IPS DF 4.7 (cell line): ENCODE measurements at regions not wholly inside any gene's neighbourhood (a gene's known extent, or its start where the extent isn't known, plus 50 kb on each side); places are given as distances from the start of the nearest gene placed in this dataset.
"Not testable (repeated sequence)": the region's sequence is repeated elsewhere in the genome, so short reads cannot be mapped to it uniquely, and the experiment has no call there.

ENCODE experiments used
- DNase-seq: peaks from one replicate; pipeline ENCODE4 v3.0.0-alpha.2; 2013; ENCODE audit warnings: low spot score; ENCODE audit errors: extremely low read depth

DNA sequence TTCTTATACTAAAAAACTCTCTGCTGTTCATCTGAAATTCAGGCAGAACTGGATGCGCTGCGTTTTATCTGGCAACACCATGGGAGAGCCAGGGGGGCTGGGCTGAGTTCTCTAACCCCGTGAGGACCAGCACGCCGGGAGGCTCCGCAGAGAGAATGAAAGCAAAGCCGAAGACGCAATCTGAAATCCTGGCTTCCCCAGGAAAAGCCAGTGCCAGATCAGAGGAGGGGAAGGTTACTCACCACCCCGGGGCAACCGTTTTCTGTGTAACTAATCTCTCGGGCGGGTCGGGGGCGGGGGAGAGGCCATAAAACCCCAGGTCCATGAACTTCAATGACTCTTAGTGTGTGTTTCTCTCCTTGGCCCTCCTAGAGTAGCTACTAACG is 99.4 kb downstream of the SHANK2 start:
- no peak for DNase-seq

DNA sequence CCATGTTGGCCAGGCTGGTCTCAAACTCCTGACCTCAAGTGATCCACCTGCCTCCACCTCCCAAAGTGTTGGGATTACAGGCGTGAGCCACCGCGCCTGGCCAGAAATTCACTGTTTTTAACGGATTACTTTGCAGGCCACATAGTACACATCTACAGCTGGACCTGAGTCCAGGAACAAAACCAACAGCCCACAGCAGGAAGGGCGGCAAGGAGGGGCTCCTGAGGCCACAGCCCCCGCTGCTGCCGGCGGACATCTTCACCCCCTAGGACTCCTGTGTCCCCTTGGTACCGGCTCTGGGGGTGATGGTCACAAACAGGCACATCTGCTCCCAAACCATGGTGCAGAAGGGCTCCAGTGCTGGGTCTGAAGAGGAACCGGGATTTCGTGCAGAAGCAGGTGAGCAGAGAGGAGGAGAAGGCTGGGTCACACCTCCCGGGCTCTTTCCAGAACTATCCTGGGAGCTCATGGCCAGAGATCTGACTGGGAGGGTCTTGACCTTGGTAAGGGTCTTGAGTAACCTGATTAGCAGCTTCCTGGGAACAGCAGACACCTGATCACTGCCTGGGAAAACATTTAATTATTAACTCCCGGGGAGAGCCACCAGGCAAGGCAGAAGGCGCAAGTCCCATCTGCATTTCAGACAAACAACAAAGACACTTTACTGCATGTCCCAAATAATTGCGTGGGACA is 99.9 kb downstream of the SHANK2 start:
- not testable (repeated sequence) for DNase-seq

DNA sequence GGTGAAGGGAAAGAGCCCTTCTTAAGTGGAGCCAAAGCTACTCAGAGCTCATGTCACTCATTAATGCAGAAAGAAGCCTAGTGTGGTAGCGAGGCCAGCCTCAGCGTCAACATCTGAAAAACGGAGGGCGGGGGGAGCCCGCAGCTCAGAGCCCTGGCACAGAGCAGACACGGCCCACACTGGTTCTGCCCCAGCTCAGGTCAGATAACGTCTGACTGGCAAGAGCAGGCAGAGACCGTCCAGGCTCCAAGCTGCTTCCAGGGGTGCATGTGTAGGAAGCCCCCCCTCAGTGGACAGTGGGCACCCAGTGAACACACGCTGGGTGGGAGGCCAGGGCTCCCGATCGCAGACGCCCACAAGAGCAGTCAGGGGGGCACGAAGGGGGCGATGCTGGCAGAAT is 100.8 kb downstream of the SHANK2 start:
- DNase-seq = no peak

DNA sequence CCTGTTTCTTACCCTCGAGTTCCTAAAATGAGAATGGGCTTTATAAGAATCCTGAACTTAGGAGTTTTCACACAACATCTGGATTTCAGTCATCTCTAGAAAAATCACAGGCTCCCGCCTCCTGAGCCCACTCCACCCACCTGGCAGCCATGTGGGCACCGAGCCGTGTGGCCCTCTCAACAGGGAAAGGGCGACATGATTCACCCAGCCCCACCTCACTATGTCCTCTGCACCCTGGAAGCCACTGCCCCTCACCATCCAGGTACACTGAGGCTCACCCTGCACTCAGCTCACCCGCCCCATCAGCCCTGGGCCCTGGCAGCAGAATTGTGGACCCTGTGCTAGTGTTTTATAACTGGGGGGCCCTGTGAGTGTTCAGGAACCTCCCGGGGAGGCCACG is 101.5 kb downstream of the SHANK2 start:
- DNase-seq = no peak

DNA sequence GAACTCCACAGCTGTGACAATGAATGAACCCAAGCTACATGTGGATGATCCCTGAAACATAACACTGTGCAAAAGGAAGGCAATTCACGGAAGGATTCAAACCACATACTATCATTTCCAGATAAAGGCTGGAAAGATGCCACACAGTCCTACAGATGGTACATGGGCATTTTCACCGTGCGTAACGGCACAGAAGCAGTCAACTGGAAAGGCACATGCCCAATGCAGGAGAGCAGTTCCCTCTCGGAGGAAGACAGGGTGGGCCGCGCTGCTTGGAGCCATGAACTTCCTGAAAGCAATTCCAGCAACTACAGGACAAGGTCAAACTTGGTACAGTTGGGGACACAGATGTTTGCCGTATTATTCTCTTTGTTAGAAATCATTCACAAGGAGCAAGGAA is 103.7 kb downstream of the SHANK2 start:
- DNase-seq = no peak

DNA sequence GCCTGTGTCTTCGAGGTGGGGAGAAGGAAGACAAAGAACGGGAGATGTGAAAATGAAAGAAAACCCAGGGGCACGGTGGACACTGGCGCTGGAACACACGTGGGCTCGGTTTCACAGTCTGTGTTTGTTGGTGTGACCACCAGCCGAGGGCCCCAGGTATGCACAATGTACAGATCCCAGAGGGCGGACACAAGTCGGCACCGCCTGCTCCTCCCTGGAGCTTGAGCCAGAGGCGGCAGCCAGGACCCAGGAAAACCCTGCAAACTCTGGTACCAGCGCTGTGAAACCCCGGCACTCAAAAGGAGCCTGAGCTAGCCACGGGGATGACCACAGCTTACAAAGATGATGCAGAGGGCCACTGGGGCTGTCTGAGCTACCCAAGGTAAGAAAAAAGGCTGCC is 105.0 kb downstream of the SHANK2 start:
- DNase-seq = no peak

DNA sequence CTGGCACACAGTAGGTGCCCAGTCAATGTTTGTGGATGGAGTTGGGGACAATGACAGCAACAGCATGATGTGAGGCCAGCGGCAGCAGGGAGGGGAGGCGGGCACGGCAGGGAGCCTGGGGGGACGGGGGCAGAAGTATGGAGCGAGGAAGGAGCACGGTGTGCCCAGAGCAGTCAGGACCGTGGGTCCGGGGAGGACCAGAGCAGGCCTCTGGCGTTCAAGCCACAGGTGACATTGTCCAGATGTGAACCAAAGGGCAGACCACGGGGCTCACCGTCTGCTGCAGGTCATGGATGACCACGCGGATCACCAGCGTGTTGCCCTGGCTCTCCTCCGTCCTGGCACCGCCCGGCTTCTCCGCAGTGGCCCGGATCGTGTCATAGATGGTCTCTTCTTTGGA is 105.5 kb downstream of the SHANK2 start:
- DNase-seq = no peak

DNA sequence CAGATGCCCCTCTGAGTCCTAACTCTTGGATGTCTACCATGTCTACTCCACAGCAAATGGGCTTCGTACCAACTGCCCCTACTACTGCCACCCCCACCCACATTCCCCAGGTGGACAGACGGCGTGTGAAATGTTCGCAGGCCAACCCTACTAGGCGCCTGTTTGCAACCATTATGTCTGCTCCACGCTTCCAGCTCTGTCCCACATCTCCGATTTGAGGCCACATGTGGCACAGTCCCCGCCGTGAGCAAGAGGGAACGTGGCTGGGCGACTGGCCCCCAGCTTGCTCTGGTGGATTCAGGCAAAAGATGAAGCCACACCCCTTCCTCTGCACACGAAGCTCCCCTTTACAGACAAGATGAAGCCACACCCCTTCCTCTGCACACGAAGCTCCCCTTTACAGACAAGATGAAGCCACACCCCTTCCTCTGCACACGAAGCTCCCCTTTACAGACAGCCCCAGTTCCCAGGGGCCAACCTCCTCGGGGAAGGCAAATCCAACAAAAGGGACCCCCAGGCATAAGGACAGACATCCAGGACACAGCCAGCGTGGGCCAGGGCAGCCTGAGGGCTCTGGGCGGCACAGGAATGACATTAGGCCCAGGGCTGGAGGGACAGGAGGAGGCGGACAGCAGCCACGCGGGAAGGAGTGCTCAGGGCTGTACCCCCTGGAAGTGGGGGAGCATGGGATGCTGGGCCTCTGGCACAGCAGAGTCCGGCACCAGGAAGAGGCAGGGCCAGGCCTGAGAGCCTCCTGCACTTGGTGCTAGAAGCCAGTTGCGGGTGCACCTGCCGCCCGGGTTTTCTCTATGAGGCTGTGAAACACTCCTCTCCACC is 106.2 kb downstream of the SHANK2 start:
- DNase-seq = no peak

DNA sequence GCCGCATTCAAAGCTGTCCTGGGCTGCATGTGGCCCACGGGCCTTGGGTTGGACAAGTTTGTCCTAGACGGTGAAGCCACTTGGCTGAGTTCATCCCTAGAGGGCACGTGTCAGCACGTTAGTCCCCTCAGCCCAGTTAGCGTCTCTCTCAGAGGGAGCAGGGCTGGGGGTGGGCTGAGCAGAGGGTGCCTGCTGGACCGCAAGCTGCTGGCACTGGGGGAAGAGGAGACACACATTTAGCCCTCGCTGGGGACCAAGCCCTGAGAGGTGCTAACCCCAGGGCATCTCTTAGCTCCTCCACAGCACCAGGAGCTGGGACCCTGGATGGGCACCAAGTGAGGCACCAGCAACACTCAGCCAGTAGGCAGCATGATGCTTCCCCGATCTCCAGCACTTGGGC is 107.0 kb downstream of the SHANK2 start:
- no peak for DNase-seq

DNA sequence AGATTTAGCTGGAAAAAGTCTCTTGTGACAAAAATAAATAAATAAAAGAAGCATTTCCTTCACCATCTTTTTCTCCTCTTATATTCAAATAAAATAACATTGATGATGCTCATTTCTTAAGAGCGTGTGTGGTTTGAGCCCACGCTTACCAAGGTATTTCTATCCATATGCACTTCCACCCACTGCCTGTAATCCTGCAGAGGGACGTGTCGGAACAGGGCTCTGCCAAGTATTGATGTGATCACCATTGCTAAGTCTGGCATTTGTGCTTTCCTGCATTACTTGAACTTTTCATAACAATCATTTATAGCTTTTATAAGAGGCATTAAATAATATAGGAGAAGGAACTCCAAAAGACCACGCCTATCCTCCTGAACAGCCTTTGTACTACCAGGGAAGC is 107.6 kb downstream of the SHANK2 start:
- DNase-seq = no peak

DNA sequence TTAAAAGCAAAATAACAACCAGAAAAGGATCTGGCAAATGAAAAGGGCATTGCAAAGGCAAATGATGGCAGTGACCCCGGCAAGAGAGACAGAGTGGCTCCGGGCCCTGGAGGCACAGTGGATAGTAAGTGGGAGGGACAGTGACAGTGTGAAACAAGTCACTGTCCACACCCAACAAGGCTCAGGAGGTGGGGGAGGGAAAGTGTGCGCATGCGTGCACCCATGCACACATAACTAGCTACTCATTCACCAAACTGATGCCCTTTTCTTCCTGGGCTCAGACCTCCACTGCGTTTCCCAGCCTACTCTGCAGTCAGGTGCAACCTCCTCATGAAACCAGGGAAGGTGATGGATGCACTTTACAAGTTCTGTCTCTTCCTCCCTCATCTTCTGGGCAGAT is 108.4 kb downstream of the SHANK2 start:
- no peak for DNase-seq

DNA sequence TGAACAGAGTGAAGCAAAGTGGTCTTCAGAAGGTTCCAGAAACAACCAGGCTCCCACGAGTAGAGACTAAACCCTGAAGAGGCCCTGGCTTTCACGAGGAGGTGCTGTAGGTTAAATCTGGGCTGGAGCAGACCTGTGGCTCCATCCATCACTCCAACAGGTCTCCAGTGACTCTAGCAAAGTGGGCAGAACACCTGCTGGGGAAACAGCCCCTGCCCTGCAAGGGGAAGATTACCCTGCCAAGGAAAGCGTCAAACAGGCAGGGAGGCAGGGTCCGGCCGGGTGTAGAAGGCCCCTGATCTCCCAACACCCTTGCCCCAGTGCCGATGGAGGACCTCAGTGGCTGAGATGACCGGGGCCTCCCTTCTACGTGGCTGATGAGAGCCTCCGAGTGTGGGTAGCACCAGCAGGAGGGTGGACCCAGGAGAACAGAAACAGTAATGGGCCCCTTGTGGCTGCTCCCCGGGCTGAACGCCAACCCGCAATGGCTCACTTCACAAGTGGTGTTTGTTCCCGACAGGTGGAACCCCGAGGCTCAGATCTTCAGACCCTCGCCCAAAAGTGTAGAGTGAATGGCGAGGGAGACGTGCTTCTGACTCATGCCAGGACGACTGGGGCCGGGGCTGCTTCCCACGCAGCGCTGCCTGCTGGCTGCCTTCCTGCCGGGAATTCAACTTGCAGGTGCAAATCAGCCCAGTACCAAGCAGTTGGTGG is 112.0 kb downstream of the SHANK2 start:
- DNase-seq = no peak

DNA sequence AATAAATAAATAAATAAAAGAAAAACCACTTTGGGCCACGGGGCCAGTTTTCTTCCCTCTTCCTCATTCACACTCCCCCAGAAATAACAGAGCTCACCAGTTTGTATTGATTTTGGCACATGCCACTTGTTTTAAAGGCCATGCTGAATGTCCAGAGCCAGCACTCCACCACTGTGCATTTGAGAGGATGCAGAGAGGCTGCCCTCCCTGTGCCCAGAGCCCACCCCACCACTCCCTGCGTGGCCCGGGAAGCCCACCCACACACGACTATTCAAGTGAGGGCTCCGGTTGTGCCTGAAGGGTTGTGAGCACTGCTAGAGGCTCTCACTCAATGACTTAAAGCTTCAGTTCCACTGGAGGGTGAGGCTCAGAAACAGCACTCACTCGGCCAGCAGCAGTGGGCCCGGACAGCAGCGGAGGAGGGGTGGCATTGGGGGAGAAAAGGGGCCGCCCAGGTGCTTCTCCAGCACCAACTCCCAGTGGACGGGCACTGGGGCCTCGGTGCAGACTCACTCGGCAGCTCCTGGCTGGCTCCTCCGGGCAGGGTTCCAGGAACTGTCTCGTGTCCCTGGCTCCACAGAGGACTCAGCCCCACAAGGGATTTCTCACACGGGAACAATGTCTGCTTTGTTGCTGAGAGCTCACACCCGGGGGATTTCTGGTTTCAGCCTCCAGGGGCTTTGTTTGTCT is 112.7 kb downstream of the SHANK2 start:
- DNase-seq = no peak

DNA sequence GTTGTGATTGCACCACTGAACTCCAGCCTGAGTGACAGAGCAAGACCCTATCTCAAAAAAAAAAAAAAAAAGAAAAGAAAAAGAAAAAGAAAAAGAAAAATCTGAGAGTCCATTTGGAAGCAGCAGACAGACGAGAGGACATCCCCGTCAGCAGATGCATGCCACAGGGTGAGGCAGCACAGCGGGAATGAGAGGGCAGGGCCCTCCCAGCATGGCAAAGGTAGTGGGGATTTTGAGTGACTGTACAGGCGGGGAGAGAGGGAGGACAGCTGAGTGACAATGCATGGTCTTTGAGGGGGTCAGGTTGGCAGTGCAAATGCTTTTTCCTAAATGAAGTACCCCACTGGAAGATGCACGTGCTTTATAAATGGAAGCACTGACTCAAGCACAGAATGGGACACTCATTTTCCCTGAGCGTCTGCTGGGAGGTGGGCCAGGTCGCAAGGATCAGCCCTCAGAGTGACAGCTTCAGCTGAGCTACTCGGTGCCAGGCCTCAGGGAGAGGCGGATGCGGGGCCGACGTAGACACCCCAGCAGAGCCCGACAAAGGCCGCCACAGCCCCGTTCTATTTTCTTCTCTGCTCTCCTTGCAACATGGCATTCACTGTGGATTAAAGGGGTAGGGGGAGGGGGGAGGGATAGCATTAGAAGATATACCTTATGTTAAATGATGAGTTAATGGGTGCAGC is 113.5 kb downstream of the SHANK2 start:
- no peak for DNase-seq

DNA sequence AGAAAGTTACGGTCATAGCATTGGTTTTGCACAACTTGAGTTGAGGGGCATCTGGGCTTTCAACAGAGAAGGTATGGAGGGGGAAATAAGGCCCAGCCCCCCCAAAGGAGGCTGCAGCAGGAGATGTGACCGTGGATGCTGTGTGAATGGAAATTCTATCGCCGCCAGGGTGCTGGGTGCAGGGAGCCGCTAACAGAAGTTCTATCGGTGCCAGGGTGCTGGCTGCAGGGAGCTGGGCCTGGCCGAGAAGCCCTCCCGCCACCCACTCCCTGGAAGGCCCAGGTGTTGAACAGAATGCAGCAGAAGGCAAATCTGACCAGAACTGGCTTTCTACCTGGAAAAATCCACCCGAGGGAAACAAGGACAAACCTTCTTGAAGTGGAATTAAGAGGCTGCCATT is 115.0 kb downstream of the SHANK2 start:
- DNase-seq = no peak

DNA sequence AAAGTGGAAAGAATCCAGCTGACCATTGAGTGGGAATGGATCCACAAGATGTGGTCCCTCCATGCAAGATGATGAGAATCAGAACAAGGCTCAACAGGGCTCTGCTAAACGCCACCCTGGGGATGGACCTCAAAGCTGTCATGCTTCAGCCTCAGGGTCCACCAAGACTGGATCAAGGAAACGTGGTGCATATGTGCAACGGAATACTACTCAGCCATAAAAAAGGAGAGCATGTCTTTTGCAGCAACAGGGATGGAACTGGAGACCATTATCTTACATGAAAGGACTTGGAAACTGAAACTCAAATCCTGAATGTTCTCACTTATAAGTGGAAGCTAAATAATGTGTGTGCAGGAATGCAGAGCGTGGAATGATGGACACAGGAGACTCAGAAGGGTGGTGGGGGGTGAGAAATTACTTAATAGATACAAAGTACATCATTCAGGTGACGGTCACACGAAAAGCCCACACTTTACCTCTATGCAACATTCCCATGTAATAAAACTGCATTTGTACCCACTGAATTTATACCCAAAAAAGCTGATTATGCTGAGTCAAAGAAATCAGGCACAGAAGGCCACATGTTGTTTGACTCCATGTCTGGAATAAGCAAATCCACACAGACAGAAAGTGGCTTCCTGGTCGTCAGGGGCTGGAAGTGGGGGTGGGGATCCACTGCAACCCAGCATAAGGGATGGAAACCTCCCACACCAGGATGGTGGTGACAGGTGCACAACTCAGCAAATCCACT is 116.1 kb downstream of the SHANK2 start:
- DNase-seq = no peak

DNA sequence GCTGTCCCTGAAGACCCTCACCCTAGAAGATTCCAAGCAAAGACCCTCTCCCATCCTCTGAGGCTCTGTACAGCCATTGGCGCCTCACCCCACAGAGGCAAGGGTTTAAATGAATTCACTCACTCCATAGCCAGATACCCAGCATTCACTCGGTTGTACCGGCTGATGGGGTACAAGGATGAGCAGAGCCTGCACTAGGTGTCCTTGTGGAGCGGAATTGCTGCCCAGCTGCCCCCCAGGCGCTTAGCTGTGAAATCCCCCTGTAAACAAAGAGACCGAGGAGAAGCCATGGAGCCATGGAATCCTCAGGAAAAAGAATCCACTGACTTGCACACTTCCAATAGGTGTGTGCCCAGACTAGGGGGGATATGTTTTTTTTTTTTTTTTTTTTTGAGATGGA is 117.3 kb downstream of the SHANK2 start:
- no peak for DNase-seq

DNA sequence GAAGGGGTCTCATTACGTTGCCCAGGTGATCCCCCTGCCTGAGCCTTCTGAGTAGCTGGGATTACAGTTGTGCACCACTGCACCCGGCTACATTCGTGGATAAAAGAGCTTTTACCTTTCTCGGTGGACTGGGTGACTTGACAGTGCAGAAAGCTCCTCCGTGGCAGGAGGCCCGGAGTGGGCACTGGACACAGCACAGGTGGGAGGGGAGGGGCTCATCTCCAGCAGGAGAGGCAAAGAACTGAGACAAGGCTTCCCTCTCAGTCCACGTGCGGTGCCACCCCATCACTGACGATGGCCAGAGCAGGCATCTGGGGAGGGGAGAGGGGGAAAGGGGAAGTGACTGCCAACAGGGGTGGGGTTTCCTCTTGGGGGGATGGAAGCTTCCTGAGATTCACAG is 118.4 kb downstream of the SHANK2 start:
- DNase-seq = no peak

DNA sequence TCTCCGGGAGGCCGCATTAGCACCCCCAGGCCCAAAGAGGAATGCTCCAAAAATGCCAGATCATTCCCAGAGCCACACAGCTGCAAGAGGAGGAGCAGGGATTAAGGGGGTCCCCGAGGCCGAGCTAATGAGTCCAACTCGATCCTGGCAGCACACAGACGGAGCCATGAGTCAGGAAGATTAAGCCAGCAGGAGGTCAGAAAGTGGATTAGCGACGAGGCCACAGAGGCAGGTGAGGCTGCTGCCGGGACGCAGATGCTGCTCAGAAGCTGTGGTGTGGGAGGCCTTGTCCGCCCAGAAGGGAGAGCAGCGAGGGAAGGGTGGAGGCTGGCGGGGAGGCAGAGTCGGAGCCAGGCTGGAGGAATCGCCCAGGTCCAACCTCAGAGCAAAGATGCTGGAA is 120.5 kb downstream of the SHANK2 start:
- no peak for DNase-seq

DNA sequence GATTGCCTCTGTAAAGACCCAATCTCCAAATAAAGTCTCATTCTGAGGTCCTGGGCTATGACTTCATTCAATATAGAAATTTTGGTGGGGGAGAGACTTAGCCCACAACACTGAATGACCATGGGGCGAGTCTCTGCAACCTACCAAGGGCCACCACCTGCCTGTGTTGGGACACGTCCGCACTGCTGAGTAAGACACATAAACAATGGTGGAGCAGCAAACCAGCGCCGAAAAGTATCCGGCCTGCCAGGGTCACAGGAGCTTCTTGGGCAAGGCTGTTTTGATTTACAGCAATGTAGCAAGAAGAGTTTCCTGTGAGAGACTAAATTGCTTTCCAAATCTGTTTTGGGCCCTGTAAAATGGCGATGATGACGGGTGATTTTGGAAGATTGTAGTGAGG is 122.3 kb downstream of the SHANK2 start:
- no peak for DNase-seq

DNA sequence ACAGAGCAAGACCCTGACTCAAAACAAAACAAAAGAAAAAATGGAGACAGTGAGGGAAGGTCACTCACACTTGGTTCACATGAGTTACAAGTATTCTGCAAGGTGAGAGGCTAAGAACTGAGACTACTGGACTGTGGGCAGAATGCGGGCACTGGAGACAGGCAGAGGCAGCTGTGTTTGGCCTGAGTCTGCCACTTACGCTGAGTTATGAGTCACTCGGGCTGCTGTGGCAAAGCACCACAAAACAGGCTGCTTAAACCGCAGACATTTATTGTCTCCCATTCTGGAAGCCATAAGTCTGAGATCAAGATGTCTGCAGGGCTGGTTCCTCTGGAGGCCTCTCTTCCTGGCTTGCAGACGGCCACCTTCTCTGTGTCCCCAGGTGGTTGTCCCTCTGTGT is 122.8 kb downstream of the SHANK2 start:
- no peak for DNase-seq
